Smooth muscle cell (in vitro differentiated cells): ENCODE measurements at regions not wholly inside any gene's neighbourhood (a gene's known extent, or its start where the extent isn't known, plus 50 kb on each side); places are given as distances from the start of the nearest gene placed in this dataset.

Experiments used
- DNase-seq: peaks from one replicate; lab custom pipeline; 2025; ENCODE audit not compliant: unreplicated experiment; lab: John Stamatoyannopoulos, UW
- H2AFZ ChIP-seq: fragments of 200-600 bp; sonication (generic); 2 replicates; pipeline ENCODE4 v1.6.0; 2016; ENCODE audit warnings: antibody characterized with exemption, low read depth, mild to moderate bottlenecking
- H3F3A ChIP-seq: fragments of 200-600 bp; sonication (generic); 2 replicates; pipeline ENCODE4 v1.6.0; 2017; ENCODE audit warnings: antibody characterized with exemption, low read depth
- H3K27ac ChIP-seq: fragments of 200-600 bp; sonication (generic); 2 replicates; pipeline ENCODE4 v1.5.1; 2016; ENCODE audit warnings: low read depth, mild to moderate bottlenecking
- H3K27me3 ChIP-seq: fragments of 200-600 bp; sonication (generic); 2 replicates; pipeline ENCODE4 v1.6.1; 2016; ENCODE audit warnings: low read depth, mild to moderate bottlenecking
- H3K36me3 ChIP-seq: fragments of 200-600 bp; sonication (generic); 2 replicates; pipeline ENCODE4 v1.5.1; 2016; ENCODE audit warnings: low read depth
- H3K4me1 ChIP-seq: fragments of 200-600 bp; sonication (generic); 2 replicates; pipeline ENCODE4 v1.5.1; 2016; ENCODE audit warnings: low read depth
- H3K4me2 ChIP-seq: fragments of 200-600 bp; sonication (generic); 2 replicates; pipeline ENCODE4 v1.6.0; 2016; ENCODE audit warnings: mild to moderate bottlenecking
- H3K4me3 ChIP-seq: fragments of 200-600 bp; sonication (generic); 2 replicates; pipeline ENCODE4 v1.5.1; 2016; ENCODE audit warnings: mild to moderate bottlenecking
- H3K79me2 ChIP-seq: fragments of 200-600 bp; sonication (generic); 2 replicates; pipeline ENCODE4 v1.6.0; 2016; ENCODE audit warnings: low read depth, mild to moderate bottlenecking
- H3K9ac ChIP-seq: fragments of 200-600 bp; sonication (generic); 2 replicates; pipeline ENCODE4 v1.6.0; 2016; ENCODE audit warnings: low read depth
- H3K9me3 ChIP-seq: fragments of 200-600 bp; sonication (generic); replicated peaks from 2 replicates; pipeline ENCODE4 v1.5.1; 2016; ENCODE audit warnings: low read depth
- H4K20me1 ChIP-seq: fragments of 200-600 bp; sonication (generic); 2 replicates; pipeline ENCODE4 v1.6.0; 2016; ENCODE audit warnings: low read depth
- CTCF ChIP-seq: fragments of 200-600 bp; sonication (generic); IDR thresholded peaks from 2 replicates; pipeline ENCODE4 v1.5.1; 2017; ENCODE audit warnings: borderline replicate concordance, mild to moderate bottlenecking, antibody characterized with exemption; ENCODE audit not compliant: insufficient read depth, poor library complexity, severe bottlenecking
- WGBS: methylation state at CpG from one replicate; pipeline ENCODE4 v1.1.7; 2016; ENCODE audit warnings: low lambda C conversion rate; 5-methylcytosine and 5-hydroxymethylcytosine counted together

DNA sequence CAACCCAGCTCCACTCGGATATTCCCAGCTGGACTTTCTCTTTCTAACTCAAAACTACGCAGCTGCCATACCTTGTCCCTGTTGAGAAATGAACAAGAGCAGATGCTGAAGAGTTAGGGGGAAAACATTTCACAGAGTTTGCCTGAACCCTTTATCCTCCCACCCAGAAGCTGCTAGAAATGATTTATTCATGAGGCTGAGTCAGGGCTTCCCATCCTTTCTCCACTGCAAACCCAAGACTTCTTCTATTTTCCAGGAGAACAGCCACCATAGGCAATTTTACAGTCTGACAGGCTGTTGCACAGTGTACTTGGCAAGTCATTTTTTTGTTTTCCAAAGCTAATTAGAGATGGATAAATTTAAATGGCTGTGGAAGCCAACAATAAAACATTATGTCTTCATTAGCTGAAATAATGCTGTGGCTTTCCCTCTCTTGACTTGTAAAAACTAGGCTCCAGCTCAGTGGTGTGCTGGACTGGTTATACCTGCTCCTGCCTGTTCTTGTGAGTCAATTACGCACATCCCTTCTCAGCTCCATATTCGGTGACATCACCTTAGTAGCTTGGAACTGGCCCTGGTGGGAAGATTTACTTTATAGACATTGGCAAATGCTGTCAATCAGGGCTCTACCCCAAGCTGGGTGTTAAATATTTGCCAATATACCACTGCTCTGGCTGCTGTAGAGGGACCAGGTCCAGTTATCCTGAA is 71.9 kb downstream of the KIF4B start:
- Histone ChIP-seq H3F3A (peaks cover 13% of the 10 kb centered on the region), H3K9ac (no peak overlapping the region), H3K4me1 (peaks cover 17% of the 10 kb centered on the region), H3K27ac (peak overlapping the region; percentile 54), H3K79me2 (no peaks in the 10 kb centered on the region), H2AFZ (no peak overlapping the region), H3K27me3 (no peaks in the 10 kb centered on the region), H3K36me3 (no peaks in the 10 kb centered on the region), H3K9me3 (no peaks in the 10 kb centered on the region), H3K4me2 (no peak overlapping the region), H4K20me1 (no peaks in the 10 kb centered on the region), H3K4me3 (no peak overlapping the region)
- no peak for TF ChIP-seq CTCF
- 74% methylated on average over 4 of the region's 4 CpGs for WGBS
- DNase-seq: no peak

- H3K79me2 ChIP-seq: no peaks in the 10 kb centered on the region
- peak overlapping the region; percentile 35 for H3K4me2 ChIP-seq
- H2AFZ ChIP-seq: no peak overlapping the region
- H3K4me1 ChIP-seq: peaks cover 15% of the 10 kb centered on the region
- 53% methylated on average over 4 of the region's 4 CpGs for WGBS
- H3K9me3 ChIP-seq: no peaks in the 10 kb centered on the region
- peak overlapping the region; percentile 60 for H3K27ac ChIP-seq
- H3K36me3 ChIP-seq: no peaks in the 10 kb centered on the region
- H4K20me1 ChIP-seq: no peaks in the 10 kb centered on the region
- no peaks in the 10 kb centered on the region for H3K27me3 ChIP-seq
- H3F3A ChIP-seq: peaks cover 19% of the 10 kb centered on the region
- DNase-seq: no peak
- no peak for TF ChIP-seq CTCF
- H3K4me3 ChIP-seq: no peak overlapping the region
- H3K9ac ChIP-seq: no peak overlapping the region
Observed at GRCh38 chr5:155087036-155087435, 73.5 kb downstream of the KIF4B start.

GRCh38 chr5:155088811-155089210 is 75.3 kb downstream of the KIF4B start:
- Histone ChIP-seq H3K4me3 (no peak overlapping the region), H3F3A (peaks cover 20% of the 10 kb centered on the region), H2AFZ (no peak overlapping the region), H3K36me3 (no peaks in the 10 kb centered on the region), H3K4me2 (peak overlapping the region; percentile 67), H3K27me3 (no peaks in the 10 kb centered on the region), H4K20me1 (no peaks in the 10 kb centered on the region), H3K4me1 (peaks cover 18% of the 10 kb centered on the region), H3K79me2 (no peaks in the 10 kb centered on the region), H3K9me3 (no peaks in the 10 kb centered on the region), H3K9ac (no peak overlapping the region), H3K27ac (no peak overlapping the region)
- WGBS: 97% methylated on average over 2 of the region's 2 CpGs
- no peak for DNase-seq
- no peak for TF ChIP-seq CTCF

DNA sequence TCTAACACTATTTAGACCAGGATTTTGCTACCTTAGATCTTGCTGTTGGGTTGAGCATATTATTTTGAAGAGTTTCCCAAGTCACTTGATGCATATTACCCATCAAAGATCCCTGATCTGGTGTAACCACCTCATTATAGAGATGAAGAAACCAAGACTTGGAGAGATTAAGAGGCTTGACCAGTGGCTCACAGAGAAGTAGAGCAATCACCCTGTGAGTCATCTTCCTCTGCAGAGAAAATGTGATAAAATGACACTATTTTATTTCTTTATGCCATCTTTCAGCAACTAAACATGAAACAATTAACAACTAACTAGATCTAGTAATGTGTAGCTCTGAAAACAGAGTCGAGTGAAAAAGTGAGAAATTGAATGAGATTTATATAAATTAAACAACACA is 76.1 kb downstream of the KIF4B start:
- 91% methylated on average over 1 of the region's 1 CpG for WGBS
- Histone ChIP-seq H3K4me2 (peak overlapping the region; percentile 8), H3K27me3 (no peaks in the 10 kb centered on the region), H3K4me1 (peaks cover 18% of the 10 kb centered on the region), H3K9ac (no peak overlapping the region), H4K20me1 (no peaks in the 10 kb centered on the region), H3K36me3 (no peaks in the 10 kb centered on the region), H3K9me3 (no peaks in the 10 kb centered on the region), H3K4me3 (no peak overlapping the region), H3F3A (peaks cover 20% of the 10 kb centered on the region), H2AFZ (no peak overlapping the region), H3K27ac (peak overlapping the region; percentile 29), H3K79me2 (no peaks in the 10 kb centered on the region)
- DNase-seq: no peak
- TF ChIP-seq CTCF: no peak
